Transverse colon (tissue), 3 donors: ENCODE measurements at regions not wholly inside any gene's neighbourhood (a gene's known extent, or its start where the extent isn't known, plus 50 kb on each side); places are given as distances from the start of the nearest gene placed in this dataset.

Source experiments
- CTCF ChIP-seq, 5 experiments: fragments of 200-600 bp in 3 of 5; fragments of 450-650 bp in 2 of 5; sonication (generic) in 3 of 5; IDR thresholded peaks; 1 replicate in 2 of 5; 2 replicates in 3 of 5; pipeline ENCODE4 v1.5.1; 2016 to 2017; ENCODE audit warnings: antibody characterized with exemption in 5 of 5, inconsistent platforms in 3 of 5, mild to moderate bottlenecking in 2 of 5, moderate library complexity in 1 of 5
- POLR2A ChIP-seq: fragments of 450-650 bp; IDR thresholded peaks from one replicate; pipeline ENCODE4 v1.6.1; 2016; ENCODE audit warnings: antibody characterized with exemption, mild to moderate bottlenecking, moderate library complexity

DNA sequence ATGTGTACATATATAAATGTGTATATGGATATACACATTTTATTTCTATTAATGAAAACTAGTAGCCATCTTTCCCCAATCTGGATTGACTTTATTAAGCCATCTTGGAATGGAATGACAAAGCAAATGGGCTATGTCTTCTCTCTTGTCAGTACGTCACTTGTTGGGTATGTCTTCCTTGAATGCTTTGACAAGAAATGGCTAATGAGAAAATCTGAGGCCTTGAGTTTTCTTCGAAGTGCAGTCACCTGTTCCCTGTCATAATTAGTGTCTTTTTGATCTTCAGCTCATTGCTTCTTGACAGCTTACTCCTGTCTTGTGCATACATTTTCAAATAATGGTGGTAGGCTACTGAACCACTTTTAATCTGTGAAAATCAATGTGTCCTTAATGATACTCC is 243.2 kb upstream of the RGMB start:
- TF ChIP-seq POLR2A (no peak), CTCF (IDR thresholded peaks at IDR 0.05) (no peak)
